H1 (cell line): ENCODE measurements at regions not wholly inside any gene's neighbourhood (a gene's known extent, or its start where the extent isn't known, plus 50 kb on each side); places are given as distances from the start of the nearest gene placed in this dataset.

Experiments
- CTCF ChIA-PET: fragments of 300-600 bp; sonication (Branson Sonifier 250); formaldehyde crosslinking; loops from one replicate; lab custom pipeline; 2021; ENCODE audit not compliant: partially characterized antibody; lab: Charles Lee
- POLR2A ChIA-PET: fragments of 300-600 bp; sonication (Branson Sonifier 250); formaldehyde crosslinking; loops from one replicate; lab custom pipeline; 2021; ENCODE audit warnings: inconsistent platforms; ENCODE audit not compliant: partially characterized antibody; lab: Charles Lee
- DNase-seq, 2 experiments: peaks; one replicate each; pipeline versions ENCODE4 v3.0.0 to v3.0.0-alpha.2; 2010 to 2022; ENCODE audit warnings: low spot score in 2 of 2, low read depth in 1 of 2, mixed read lengths in 1 of 2
- FAIRE-seq: peaks from 2 replicates; lab custom pipeline; 2011; peaks lifted over from hg19 to GRCh38; lab: Jason Lieb, UNC
- H2AFZ ChIP-seq: 2 replicates; pipeline ENCODE4 v1.8.1; 2012; ENCODE audit warnings: low read length, inconsistent platforms
- H2AK5ac ChIP-seq: 2 replicates; pipeline ENCODE4 v1.6.1; 2013; ENCODE audit warnings: low read depth, low read length
- H2BK120ac ChIP-seq: replicated peaks from 2 replicates; pipeline ENCODE3; 2013; ENCODE audit warnings: low read depth, low read length, inconsistent platforms
- H2BK12ac ChIP-seq: 2 replicates; pipeline ENCODE4 v1.6.1; 2013; ENCODE audit warnings: low read depth, low read length
- H2BK15ac ChIP-seq: 2 replicates; pipeline ENCODE4 v1.6.1; 2013; ENCODE audit warnings: low read length
- H2BK20ac ChIP-seq: 2 replicates; pipeline ENCODE4 v1.6.1; 2013; ENCODE audit warnings: low read length
- H2BK5ac ChIP-seq: 2 replicates; pipeline ENCODE4 v1.6.1; 2013; ENCODE audit warnings: low read depth, low read length
- H3K14ac ChIP-seq: 2 replicates; pipeline ENCODE4 v1.6.1; 2013; ENCODE audit warnings: inconsistent platforms; ENCODE audit not compliant: insufficient read length
- H3K18ac ChIP-seq: 2 replicates; pipeline ENCODE4 v1.6.1; 2013; ENCODE audit warnings: low read length; ENCODE audit errors: extremely low read depth
- H3K23ac ChIP-seq: 2 replicates; pipeline ENCODE4 v1.6.1; 2013; ENCODE audit warnings: inconsistent platforms; ENCODE audit not compliant: insufficient read length
- H3K23me2 ChIP-seq: 2 replicates; pipeline ENCODE4 v1.6.1; 2013; ENCODE audit warnings: low read depth, low read length
- H3K27ac ChIP-seq: 2 replicates; pipeline ENCODE4 v1.6.1; 2011; ENCODE audit warnings: low read depth, low read length, inconsistent platforms
- H3K27me3 ChIP-seq, 4 experiments: replicated peaks in 1 of 4; 1 replicate in 1 of 4; 2 replicates in 3 of 4; pipeline versions ENCODE4 v1.6.1 to v1.8.1; 2011 to 2013; ENCODE audit warnings: low read length in 3 of 4, mild to moderate bottlenecking in 3 of 4, inconsistent platforms in 2 of 4, mixed read lengths in 2 of 4, moderate library complexity in 1 of 4; ENCODE audit not compliant: control insufficient read depth in 3 of 4, insufficient read depth in 3 of 4; ENCODE audit errors: extremely low read depth in 1 of 4
- H3K36me3 ChIP-seq, 4 experiments: 2 replicates each; pipeline versions ENCODE4 v1.6.1 to v1.8.1; 2011 to 2013; ENCODE audit warnings: mild to moderate bottlenecking in 4 of 4, low read length in 3 of 4, moderate library complexity in 2 of 4, control low read depth in 1 of 4, inconsistent platforms in 1 of 4; ENCODE audit not compliant: insufficient read depth in 4 of 4, control insufficient read depth in 2 of 4
- H3K4ac ChIP-seq: replicated peaks from 2 replicates; pipeline ENCODE3; 2013; ENCODE audit warnings: low read length, low read depth, mixed read lengths, inconsistent platforms; ENCODE audit not compliant: insufficient read length
- H3K4me1 ChIP-seq, 4 experiments: replicated peaks in 1 of 4; 1 replicate in 1 of 4; 2 replicates in 3 of 4; pipeline versions ENCODE4 v1.6.1 to v1.8.1; 2011 to 2013; ENCODE audit warnings: low read length in 3 of 4, inconsistent platforms in 2 of 4, mixed read lengths in 1 of 4; ENCODE audit not compliant: insufficient read depth in 4 of 4, control insufficient read depth in 3 of 4
- H3K4me2 ChIP-seq, 2 experiments: 2 replicates each; pipeline versions ENCODE4 v1.6.1 to v1.8.1; 2011 to 2013; ENCODE audit warnings: low read depth in 2 of 2, low read length in 2 of 2, control low read depth in 1 of 2, inconsistent platforms in 1 of 2, mild to moderate bottlenecking in 1 of 2; ENCODE audit not compliant: insufficient read depth in 1 of 2
- H3K4me3 ChIP-seq, 4 experiments: fragments of 200-600, 300-600 bp in 1 of 4; sonication (generic), shearing (Covaris generic), sonication (Bioruptor Twin) in 1 of 4; 2 replicates each; pipeline versions ENCODE4 v1.5.1 to v1.8.1; 2011 to 2016; ENCODE audit warnings: low read length in 4 of 4, low read depth in 3 of 4, control low read depth in 2 of 4, inconsistent platforms in 2 of 4, mild to moderate bottlenecking in 2 of 4, mixed read lengths in 1 of 4, moderate library complexity in 1 of 4; ENCODE audit not compliant: insufficient read depth in 2 of 4; ENCODE audit errors: extremely low read depth in 1 of 4
- H3K56ac ChIP-seq: replicated peaks from 2 replicates; pipeline ENCODE3; 2013; ENCODE audit warnings: low read depth, mild to moderate bottlenecking, mixed read lengths, low read length, inconsistent platforms; ENCODE audit not compliant: insufficient read length
- H3K79me1 ChIP-seq: 2 replicates; pipeline ENCODE4 v1.6.1; 2013; ENCODE audit warnings: low read depth, low read length, control low read depth
- H3K79me2 ChIP-seq, 2 experiments: 2 replicates each; pipeline versions ENCODE4 v1.6.1 to v1.8.1; 2012 to 2013; ENCODE audit warnings: low read length in 2 of 2, mild to moderate bottlenecking in 2 of 2, inconsistent platforms in 1 of 2; ENCODE audit not compliant: insufficient read depth in 2 of 2, control insufficient read depth in 1 of 2
- H3K9ac ChIP-seq, 4 experiments: replicated peaks in 1 of 4; 1 replicate in 1 of 4; 2 replicates in 3 of 4; pipeline versions ENCODE4 v1.6.1 to v1.8.1; 2011 to 2013; ENCODE audit warnings: low read depth in 3 of 4, low read length in 3 of 4, control low read depth in 2 of 4, mild to moderate bottlenecking in 2 of 4, moderate library complexity in 2 of 4, inconsistent platforms in 1 of 4; ENCODE audit errors: extremely low read depth in 1 of 4
- H3K9me3 ChIP-seq, 2 experiments: 2 replicates each; pipeline versions ENCODE4 v1.6.1 to v1.8.1; 2012 to 2013; ENCODE audit warnings: mild to moderate bottlenecking in 2 of 2, moderate library complexity in 2 of 2, control low read depth in 1 of 2, inconsistent platforms in 1 of 2, low read depth in 1 of 2, low read length in 1 of 2, mixed read lengths in 1 of 2; ENCODE audit not compliant: insufficient read depth in 2 of 2
- H4K20me1 ChIP-seq, 2 experiments: replicated peaks in 1 of 2; 2 replicates each; pipeline versions ENCODE3 to v1.8.1; 2011 to 2013; ENCODE audit warnings: inconsistent platforms in 2 of 2, low read length in 2 of 2, mild to moderate bottlenecking in 1 of 2; ENCODE audit not compliant: insufficient read depth in 2 of 2, control insufficient read depth in 1 of 2
- H4K5ac ChIP-seq: 2 replicates; pipeline ENCODE4 v1.6.1; 2013; ENCODE audit warnings: low read length, low read depth, mixed read lengths, inconsistent platforms; ENCODE audit not compliant: insufficient read length
- H4K8ac ChIP-seq: 2 replicates; pipeline ENCODE4 v1.8.0; 2013; ENCODE audit warnings: mild to moderate bottlenecking, moderate library complexity, low read length, inconsistent platforms; ENCODE audit not compliant: insufficient read depth; ENCODE audit errors: extremely low read depth
- H4K91ac ChIP-seq: replicated peaks from 2 replicates; pipeline ENCODE3; 2013; ENCODE audit warnings: low read length, mixed read lengths, inconsistent platforms; ENCODE audit not compliant: insufficient read length
- EP300 ChIP-seq, 2 experiments: IDR thresholded peaks; 1 replicate in 1 of 2; 2 replicates in 1 of 2; pipeline ENCODE4 v1.6.1; 2011 to 2012; ENCODE audit warnings: low read depth in 2 of 2, low read length in 2 of 2, mild to moderate bottlenecking in 2 of 2, borderline replicate concordance in 1 of 2, inconsistent platforms in 1 of 2, moderate library complexity in 1 of 2
- RBBP5 ChIP-seq: IDR thresholded peaks from 2 replicates; pipeline ENCODE4 v1.7.1; 2012; ENCODE audit warnings: low read depth, mild to moderate bottlenecking, inconsistent platforms, low read length, moderate library complexity, borderline replicate concordance
- SP4 ChIP-seq: IDR thresholded peaks from 2 replicates; pipeline ENCODE4 v1.6.1; 2012; ENCODE audit warnings: low read length, inconsistent platforms
- WGBS, 2 experiments: shearing (Covaris generic) in 1 of 2; methylation state at CpG; one replicate each; pipeline versions ENCODE4 v1.1.6 to v1.1.7; 2013 to 2015; ENCODE audit warnings: low lambda C conversion rate in 2 of 2, mixed read lengths in 2 of 2, inconsistent platforms in 1 of 2, low coverage in 1 of 2, missing lambda C conversion rate in 1 of 2; ENCODE audit not compliant: insufficient replicate concordance in 2 of 2, insufficient coverage in 1 of 2, insufficient read length in 1 of 2; ENCODE audit errors: extremely low coverage in 1 of 2, missing lambda C conversion rate in 1 of 2; 5-methylcytosine and 5-hydroxymethylcytosine counted together
- TF ChIP-seq, protein P1 (sequence below): IDR thresholded peaks from 2 replicates; pipeline ENCODE4 v1.6.1; 2012; ENCODE audit warnings: inconsistent platforms

DNA sequence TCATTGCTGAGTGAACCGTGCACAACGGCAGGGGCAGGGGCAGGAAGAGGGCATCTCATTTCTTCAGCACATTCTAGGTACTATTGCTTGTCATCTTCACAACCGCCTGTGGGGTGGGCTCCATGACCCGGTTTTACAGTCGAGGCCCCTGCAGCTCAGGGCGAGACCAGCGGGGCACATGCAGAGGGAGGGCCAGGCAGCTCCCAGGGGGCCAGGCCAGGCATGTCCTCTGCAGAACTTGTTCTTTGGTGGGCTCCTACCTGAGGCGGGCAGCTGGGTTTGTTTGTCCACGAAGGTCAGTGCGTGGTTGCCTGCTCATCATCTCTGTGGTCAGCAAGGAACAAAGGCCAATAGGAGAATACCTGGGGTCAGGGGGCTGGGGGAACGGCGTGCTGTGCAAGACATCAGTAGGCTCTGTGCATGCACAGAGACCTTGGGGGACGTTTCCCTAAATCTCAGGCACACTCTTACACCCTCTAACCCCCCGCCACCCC lies 75.1 kb upstream of the LEP start:
- no peak overlapping the region; the same call in 1 of the 2 replicates for H2BK5ac ChIP-seq
- no peak overlapping the region for H4K91ac ChIP-seq
- H3K79me1 ChIP-seq, result no peaks in the 10 kb centered on the region
- peaks cover 37 to 79% (median 66%) of the 10 kb centered on the region in 4 experiments for H3K27me3 ChIP-seq
- 44% methylated on average over 14 of the region's 14 CpGs; no CpG with 5 or more reads in 1 of the 2 experiments for WGBS, 2 experiments
- H2AK5ac ChIP-seq, result no peak overlapping the region
- TF ChIP-seq RBBP5, result no peak
- TF ChIP-seq EP300 (IDR thresholded peaks at IDR 0.05; ENCODE audit: borderline replicate concordance in 1 of 2, low read depth in 2 of 2, low read length in 2 of 2), result no peak
- TF ChIP-seq, protein P1, sequence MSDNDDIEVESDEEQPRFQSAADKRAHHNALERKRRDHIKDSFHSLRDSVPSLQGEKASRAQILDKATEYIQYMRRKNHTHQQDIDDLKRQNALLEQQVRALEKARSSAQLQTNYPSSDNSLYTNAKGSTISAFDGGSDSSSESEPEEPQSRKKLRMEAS, result no peak
- TF ChIP-seq SP4, result no peak
- CTCF ChIA-PET, result interaction anchor here (0.6 to 8.2 kb wide), 9 partner anchors 9 to 206 kb away, joined by 3 to 85 read pairs (median 4); no protein-coding TSS in a partner anchor
- no peak overlapping the region for H2BK12ac ChIP-seq
- no peak overlapping the region for H3K56ac ChIP-seq
- no peak overlapping the region for H3K9ac ChIP-seq
- no peak overlapping the region for H3K4ac ChIP-seq
- H4K20me1 ChIP-seq, result peaks cover 5 to 14% of the 10 kb centered on the region in 2 experiments
- 0 out of 2 replicates have a peak overlapping the region, but pooled peaks have one; percentile 3 for H3K18ac ChIP-seq
- no peaks in the 10 kb centered on the region for H3K36me3 ChIP-seq
- H2BK120ac ChIP-seq, result no peak overlapping the region
- no peak for FAIRE-seq
- H3K79me2 ChIP-seq, result no peaks in the 10 kb centered on the region
- no peak overlapping the region for H2BK20ac ChIP-seq
- H3K9me3 ChIP-seq, result no peaks in the 10 kb centered on the region
- no peak overlapping the region for H3K23ac ChIP-seq
- H3K23me2 ChIP-seq, result peaks cover 18% of the 10 kb centered on the region
- 0 out of 2 replicates have a peak overlapping the region, but pooled peaks have one; percentile 30 for H4K8ac ChIP-seq
- no peak overlapping the region for H4K5ac ChIP-seq
- no peak overlapping the region for H3K27ac ChIP-seq
- H3K4me2 ChIP-seq, result peak overlapping the region; percentile 82 to 100
- no peak overlapping the region for H2AFZ ChIP-seq
- DNase-seq, result no peak
- peaks cover 6 to 29% (median 19%) of the 10 kb centered on the region in 4 experiments for H3K4me1 ChIP-seq
- H3K4me3 ChIP-seq, result peak overlapping the region; percentile 31 to 87 (median 70); a peak in 6 of 8 replicates
- no peak overlapping the region for H3K14ac ChIP-seq
- POLR2A ChIA-PET, result interaction anchor here (0.7 to 1.1 kb wide), 2 partner anchors 30 to 62 kb away, joined by 3 read pairs; no protein-coding TSS in a partner anchor
- no peak overlapping the region for H2BK15ac ChIP-seq
